ENCODE measurements at regions not wholly inside any gene's neighbourhood (a gene's known extent, or its start where the extent isn't known, plus 50 kb on each side); places are given as distances from the start of the nearest gene placed in this dataset.

DNA sequence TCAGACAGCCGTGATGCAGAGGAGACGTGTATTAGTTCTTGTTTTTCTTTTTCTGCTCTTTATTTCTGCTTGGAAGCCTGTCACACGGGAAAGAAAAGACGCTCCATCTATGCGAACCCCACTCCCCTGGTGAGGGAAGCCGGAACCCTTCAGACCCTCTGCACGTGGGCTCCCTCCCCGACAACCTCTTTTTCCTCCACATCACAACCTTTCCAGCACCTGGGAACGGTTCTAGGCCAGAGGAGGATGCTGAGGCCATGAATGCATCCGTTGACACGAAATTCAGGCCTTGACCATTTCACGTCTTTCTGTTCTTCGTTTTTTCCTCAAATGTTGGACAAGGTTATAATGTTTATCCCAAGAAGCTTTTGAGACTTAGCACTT is 85.3 kb upstream of the WNT7B start:
- TF ChIP-seq FOXK1 (CRISPR knock-in tag; IDR thresholded peaks at IDR 0.05) (no peak), RELA (CRISPR knock-in tag; IDR thresholded peaks at IDR 0.05; ENCODE audit: borderline replicate concordance) (no peak), ZBTB21 (CRISPR knock-in tag; IDR thresholded peaks at IDR 0.05; ENCODE audit: borderline replicate concordance) (no peak), TEAD4 (CRISPR knock-in tag; IDR thresholded peaks at IDR 0.05) (no peak), ETV6 (CRISPR knock-in tag; IDR thresholded peaks at IDR 0.05) (no peak)
- TF ChIP-seq, protein P1, sequence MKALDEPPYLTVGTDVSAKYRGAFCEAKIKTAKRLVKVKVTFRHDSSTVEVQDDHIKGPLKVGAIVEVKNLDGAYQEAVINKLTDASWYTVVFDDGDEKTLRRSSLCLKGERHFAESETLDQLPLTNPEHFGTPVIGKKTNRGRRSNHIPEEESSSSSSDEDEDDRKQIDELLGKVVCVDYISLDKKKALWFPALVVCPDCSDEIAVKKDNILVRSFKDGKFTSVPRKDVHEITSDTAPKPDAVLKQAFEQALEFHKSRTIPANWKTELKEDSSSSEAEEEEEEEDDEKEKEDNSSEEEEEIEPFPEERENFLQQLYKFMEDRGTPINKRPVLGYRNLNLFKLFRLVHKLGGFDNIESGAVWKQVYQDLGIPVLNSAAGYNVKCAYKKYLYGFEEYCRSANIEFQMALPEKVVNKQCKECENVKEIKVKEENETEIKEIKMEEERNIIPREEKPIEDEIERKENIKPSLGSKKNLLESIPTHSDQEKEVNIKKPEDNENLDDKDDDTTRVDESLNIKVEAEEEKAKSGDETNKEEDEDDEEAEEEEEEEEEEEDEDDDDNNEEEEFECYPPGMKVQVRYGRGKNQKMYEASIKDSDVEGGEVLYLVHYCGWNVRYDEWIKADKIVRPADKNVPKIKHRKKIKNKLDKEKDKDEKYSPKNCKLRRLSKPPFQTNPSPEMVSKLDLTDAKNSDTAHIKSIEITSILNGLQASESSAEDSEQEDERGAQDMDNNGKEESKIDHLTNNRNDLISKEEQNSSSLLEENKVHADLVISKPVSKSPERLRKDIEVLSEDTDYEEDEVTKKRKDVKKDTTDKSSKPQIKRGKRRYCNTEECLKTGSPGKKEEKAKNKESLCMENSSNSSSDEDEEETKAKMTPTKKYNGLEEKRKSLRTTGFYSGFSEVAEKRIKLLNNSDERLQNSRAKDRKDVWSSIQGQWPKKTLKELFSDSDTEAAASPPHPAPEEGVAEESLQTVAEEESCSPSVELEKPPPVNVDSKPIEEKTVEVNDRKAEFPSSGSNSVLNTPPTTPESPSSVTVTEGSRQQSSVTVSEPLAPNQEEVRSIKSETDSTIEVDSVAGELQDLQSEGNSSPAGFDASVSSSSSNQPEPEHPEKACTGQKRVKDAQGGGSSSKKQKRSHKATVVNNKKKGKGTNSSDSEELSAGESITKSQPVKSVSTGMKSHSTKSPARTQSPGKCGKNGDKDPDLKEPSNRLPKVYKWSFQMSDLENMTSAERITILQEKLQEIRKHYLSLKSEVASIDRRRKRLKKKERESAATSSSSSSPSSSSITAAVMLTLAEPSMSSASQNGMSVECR (CRISPR knock-in tag; IDR thresholded peaks at IDR 0.05; ENCODE audit: borderline replicate concordance): no peak
- TF ChIP-seq, protein P2, sequence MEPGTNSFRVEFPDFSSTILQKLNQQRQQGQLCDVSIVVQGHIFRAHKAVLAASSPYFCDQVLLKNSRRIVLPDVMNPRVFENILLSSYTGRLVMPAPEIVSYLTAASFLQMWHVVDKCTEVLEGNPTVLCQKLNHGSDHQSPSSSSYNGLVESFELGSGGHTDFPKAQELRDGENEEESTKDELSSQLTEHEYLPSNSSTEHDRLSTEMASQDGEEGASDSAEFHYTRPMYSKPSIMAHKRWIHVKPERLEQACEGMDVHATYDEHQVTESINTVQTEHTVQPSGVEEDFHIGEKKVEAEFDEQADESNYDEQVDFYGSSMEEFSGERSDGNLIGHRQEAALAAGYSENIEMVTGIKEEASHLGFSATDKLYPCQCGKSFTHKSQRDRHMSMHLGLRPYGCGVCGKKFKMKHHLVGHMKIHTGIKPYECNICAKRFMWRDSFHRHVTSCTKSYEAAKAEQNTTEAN (CRISPR knock-in tag; IDR thresholded peaks at IDR 0.05): no peak
